HG02840 (cell line): ENCODE measurements at regions not wholly inside any gene's neighbourhood (a gene's known extent, or its start where the extent isn't known, plus 50 kb on each side); places are given as distances from the start of the nearest gene placed in this dataset.
"Not testable (repeated sequence)": the region's sequence is repeated elsewhere in the genome, so short reads cannot be mapped to it uniquely, and the experiment has no call there.

Experiments
- ATAC-seq: cut with Tn5 transposase; IDR thresholded peaks from one replicate; pipeline ENCODE4 v1.9.1; 2021; ENCODE audit warnings: mild to moderate bottlenecking, moderate library complexity, moderate number of reproducible peaks; ENCODE audit not compliant: unreplicated experiment, low FRiP score

DNA sequence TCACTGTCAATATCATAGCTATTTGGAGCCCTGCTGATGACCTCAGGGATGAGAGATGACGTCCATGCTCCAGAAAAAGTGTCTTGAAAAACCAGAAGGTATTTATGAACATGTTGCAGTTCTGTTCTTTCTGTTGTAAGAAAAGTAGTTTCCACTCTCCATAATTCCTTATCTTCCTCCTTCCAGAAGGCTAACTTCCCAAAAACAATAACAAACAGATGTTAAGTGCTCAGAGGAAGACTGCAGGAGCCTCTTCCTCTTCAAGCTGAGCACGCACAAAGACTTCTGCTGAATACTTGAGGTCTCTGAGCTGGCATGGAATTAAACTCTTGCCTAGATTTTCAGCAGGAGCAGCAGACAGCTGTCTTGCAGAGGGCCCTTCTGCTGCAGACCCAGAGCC is 434.5 kb upstream of the KLHL29 start:
- ATAC-seq, result no peak

DNA sequence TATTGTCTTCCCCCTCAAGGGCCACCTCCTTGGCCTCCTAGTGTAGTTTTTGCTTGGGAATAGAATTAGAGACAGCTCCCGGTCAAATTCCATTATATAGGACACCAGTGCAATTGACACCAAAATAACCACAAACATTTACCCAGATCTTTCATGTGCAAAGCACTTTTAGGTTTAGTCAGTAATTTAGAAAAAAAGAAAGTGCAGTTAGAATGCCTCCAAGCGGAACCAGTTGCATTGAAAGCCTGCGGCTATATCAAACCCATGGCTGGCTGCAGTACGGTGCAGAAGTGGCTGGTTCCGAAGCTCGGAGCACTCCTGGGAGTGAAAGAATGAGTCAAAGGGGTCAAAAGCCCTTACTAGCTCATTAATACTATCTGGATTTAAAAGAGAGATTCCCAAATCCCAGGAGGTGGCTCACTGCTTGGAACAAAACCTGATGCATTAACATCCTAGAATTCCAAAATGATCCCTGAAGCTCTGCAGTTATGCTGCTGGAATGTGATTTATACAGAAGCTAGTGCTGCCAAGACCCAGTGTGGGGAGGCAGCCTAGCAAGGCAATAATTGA is 432.2 kb upstream of the KLHL29 start:
- ATAC-seq, result no peak

DNA sequence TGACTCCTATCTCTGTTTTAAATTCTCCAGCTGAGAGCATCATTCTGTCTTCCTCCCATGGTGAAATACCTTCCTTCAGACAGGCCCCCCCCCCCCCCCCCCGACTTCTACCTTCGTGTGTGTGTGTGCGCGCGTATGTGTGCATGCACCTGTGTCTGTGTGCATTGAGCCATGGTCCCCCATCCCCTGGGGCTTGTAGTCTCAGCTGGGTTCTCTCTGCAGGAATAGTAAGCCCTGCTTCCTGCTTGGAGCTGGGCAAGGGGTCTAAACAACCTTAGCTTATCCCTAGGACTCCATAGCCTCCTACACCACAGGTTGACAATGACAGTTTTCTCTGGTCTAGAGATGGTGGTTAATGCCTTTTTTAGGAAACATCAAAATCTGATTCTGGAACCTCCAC is 427.5 kb upstream of the KLHL29 start:
- ATAC-seq, result no peak

DNA sequence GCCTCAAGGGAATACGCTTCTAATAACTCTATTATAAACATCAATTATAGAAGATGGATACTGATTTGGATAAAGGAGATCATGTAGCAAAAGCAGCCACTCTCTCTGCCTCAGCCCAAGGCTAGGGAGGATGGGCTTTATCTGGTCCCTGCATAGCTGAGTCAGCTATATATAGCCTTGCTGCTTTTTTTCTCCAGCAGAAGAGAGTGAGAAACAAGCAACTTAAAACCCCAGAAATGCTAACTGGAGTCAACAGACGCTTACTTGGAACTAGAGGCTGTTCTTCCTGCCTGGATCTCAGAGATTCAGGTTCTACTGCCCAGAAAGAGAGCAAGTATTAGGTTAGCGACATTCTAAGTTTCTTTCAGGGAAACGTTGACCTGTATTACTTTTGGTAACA is 426.7 kb upstream of the KLHL29 start:
- ATAC-seq, result no peak

DNA sequence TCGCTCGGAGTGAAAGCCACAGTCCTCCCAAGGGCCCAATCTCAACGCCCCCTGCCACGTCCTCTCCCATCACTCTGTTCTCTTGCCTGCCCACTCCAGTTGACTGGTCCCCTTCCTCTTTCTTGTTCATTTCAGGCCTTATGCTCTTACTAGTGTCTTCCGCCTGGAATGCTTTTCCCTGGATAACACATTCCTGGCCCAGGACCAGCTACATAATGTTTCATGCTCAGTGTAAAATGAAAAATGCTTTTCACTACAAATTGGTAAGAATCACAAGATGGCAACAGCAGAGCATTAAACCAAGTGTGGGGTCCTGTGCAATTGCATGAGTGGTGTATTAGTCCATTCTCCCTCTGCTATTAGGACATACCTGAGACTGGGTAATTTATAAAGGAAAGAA is 417.2 kb upstream of the KLHL29 start:
- ATAC-seq, result no peak

DNA sequence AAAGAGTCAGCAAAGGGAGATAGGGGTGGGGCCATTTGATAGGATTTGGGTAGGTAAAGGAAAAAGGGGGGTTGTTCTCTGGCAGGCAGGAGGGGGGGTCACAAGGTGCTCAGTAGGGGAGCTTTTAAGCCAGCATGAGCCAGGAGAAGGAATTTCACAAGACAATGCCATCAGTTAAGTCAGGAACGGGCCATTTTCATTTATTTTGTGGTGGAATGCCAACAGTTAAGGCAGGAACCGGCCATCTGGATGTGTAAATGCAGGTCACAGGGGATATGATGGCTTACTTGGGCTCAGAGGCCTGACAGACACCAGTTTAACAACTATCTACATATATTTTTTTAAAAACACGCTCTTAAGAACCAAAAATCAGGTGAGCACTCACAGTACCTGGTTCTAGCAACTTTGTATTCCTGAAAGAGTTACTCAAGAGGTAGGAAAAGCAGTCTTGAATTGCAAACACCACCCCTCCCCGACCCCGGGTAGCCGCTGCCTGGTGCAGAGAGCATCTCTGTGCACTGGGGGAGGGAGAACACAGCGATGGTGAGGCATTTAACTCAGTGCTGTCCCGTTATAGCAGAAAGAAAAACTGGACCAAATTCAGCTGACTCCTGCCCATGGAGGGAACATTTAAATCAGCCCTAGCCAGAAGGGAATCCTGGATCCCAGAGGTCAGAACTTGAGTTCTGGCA is 414.5 kb upstream of the KLHL29 start:
- ATAC-seq, result no peak

DNA sequence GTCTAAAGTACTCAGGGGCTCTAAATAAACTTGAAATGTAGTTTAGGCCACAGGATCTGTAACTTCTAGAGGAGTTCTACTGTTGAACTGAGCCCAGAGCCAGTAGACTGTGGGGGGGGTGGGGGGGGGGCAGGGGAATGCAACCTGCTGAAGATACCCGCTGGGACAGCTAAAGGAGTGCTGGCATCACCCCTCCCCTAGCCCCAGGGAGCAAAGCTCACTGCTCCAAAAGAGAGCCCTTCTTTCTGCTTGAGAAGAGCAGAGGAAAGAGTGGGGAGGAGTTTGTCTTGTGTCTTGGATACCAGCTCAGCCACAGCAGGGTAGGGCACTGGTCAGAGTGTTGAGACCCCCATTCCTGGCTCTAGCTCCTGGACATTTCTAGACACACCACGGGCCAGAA is 414.0 kb upstream of the KLHL29 start:
- ATAC-seq, result no peak

DNA sequence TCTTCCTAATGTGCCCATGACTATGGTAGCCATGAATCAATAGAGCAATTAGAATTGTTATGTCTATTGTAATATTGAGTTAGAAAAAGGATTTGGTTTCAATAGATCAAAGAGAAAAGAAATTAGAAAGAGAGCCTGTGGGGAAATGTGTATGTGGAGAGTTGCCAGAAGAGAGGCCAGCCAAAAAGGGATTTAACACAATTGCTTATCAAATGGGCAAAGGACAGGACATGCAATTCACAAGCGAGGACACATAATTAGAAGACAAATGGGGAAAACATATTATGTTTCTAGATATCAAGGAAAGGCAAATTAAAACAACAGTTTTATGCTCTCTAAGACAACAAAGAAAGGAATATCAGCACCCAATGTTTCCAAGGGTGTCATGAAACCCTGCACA is 403.2 kb upstream of the KLHL29 start:
- ATAC-seq, result no peak

DNA sequence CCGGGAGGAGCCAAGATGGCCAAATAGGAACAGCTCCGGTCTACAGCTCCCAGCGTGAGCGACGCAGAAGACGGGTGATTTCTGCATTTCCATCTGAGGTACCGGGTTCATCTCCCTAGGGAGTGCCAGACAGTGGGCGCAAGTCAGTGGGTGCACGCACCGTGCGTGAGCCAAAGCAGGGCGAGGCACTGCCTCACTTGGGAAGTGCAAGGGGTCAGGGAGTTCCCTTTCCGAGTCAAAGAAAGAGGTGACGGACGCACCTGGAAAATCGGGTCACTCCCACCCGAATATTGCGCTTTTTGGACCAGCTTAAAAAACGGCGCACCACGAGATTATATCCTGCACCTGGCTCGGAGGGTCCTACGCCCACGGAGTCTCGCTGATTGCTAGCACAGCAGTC is 400.8 kb upstream of the KLHL29 start:
- not testable (repeated sequence) for ATAC-seq

DNA sequence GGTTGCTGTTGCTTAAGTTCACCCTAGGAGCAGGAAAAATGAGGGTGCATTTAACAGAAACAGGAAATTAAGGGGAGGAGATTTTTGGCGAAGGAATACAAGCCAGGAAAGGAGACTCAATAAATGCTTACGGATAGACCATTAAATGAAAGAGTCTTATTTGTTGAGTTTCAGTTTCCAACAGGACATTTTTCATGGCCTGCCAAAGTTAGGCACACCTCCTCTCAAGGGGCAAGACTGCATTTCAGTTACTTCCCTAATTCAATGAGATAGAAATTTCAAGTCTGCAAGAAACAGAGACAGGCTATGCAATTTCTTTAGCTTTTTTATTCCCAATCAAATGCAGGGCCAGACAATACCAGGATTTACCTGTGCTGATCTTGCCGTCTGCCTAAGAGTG is 394.7 kb upstream of the KLHL29 start:
- no peak for ATAC-seq

DNA sequence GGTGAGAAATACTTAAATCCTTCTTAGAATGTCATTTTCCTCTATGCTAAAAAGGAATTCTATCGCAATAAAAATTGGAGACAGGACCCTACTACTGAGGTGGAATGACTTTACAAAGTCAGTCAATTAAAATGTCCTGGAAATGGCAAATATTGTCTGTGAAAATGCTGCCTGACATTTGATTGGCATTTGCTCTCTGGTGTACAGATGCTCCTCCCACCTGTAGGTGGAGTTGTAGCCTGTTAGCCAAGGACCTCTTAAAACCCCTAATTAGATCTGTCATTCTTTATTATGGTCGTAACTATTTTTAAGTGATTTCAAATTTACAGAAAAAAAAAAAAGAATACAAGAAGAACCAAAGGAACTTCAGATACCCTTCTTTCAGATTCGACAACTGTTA is 393.1 kb upstream of the KLHL29 start:
- ATAC-seq, result no peak

DNA sequence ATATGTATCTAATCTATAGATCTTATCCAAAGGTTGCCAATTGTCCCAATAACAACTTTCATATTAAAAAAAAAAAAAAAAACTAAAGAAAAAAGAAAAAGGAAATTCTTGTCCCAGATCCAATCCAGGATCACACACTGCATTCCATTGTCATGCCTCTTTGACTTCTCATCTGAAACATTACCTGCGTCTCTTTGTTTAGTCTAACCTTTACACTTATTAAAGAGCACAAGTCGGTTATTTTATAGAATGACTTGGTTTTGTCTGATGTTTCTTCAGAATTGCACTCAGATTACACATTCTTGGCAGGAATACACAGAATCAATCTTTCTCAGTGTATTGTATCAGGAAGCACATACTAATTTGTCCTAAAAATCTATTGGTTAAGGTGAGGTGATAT is 392.5 kb upstream of the KLHL29 start:
- ATAC-seq, result no peak

DNA sequence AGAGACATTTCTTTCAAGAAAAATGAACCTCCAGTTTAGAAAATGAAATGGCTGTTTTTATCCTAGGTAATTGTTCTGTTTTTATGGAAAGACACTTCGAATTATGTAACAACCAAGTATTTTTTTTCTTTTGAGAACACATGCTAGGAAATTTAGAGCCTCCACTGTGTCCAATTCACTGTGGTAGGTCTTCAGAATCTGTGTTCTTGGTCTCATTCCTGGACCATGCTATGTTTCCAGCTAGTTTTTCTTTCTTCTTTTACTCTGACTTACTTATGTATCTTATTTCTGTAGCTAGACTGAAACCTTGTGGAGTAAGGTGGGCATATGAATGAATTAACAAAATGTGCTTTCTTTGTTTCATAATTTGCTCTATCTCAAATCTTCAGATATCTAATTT is 391.7 kb upstream of the KLHL29 start:
- no peak for ATAC-seq

DNA sequence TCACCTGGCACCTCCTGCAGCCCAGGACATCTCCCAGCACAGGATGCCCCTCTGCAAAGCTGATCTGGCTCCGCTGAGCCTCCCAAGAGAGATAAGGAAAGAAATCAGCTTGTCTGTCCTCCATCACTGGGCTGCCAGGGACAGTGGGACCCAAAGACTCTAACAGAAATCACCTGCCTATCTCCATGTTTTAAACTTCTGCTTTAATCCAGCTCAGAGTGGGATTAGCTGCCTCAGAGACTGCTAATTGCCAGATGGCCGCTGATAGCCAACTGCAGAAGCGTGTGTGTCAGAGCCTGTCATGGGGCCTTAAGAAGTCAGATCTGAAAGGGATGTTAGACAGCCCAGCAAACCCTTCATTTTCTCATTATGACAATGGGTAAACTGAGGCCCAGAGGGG is 389.4 kb upstream of the KLHL29 start:
- no peak for ATAC-seq

DNA sequence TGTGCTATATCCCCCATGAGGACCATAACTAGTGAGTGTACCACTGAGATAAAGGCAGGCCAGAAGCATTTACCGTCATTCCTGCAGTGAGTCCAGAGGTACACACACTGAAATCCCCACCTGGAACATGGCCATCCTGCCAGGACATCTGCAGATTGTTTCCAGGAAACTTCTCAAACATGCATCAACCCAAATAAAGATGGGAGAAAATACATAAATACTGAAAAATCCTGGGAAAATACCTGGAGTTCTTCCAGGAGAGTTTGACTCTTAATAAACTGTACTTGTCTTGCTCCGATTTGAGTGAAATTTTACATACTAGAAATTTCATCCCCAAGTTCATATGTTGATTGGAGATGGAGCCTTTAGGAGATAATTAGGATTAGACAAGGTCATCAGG is 388.1 kb upstream of the KLHL29 start:
- no peak for ATAC-seq

DNA sequence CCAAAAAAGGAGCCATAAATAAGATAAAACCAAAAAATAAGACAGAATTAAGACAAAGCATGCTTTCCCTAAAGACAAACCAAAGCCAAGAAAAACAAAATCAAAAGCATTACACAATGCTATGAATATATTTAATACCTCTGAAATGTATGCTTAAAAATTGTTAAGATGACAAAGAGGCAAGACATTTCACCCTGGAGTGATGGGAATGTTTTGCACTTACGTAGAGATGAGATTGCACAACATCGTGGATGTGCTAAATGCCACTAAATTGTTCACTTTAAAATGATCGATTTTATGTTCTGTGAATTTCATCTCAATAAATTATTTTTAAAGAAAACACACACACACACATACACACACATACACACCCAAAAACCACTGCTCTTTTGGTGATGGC is 386.6 kb upstream of the KLHL29 start:
- ATAC-seq, result no peak

DNA sequence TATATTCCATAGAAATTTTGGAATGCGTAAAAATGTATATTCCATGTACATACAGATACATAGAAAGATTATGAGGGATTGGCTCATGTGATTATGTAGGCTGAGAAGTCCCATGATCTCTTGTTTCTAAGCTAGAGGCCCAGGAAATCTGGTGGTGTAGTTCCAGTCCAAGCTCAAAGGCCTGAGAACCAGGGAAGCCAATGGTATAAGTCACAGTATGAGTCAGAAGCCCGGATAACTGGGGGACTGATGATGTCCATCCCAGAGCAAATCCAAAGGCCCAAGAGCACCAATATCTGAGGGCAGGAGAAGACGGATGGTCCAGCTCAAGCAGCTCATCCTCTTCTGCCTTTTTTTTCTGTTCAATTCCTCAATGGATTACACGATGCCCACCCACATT is 385.0 kb upstream of the KLHL29 start:
- no peak for ATAC-seq

DNA sequence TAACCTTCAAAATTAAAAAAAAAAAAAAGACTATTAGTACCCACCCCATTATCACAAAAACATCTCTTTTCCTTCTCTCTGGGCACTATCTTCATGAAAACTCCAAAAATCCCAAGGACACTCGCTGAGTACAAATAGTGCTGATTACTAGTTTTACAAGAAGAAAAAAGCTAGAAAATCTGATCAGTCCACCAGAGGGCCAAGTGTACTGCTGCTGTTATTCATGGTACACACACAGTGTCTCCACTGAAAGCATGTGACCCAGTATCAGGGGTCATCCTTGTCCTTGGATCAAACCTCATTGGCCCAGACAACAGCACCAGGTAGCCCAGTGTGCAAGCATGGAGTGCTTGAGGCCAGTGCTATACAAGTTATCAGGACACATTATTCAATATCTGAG is 382.7 kb upstream of the KLHL29 start:
- ATAC-seq, result no peak

DNA sequence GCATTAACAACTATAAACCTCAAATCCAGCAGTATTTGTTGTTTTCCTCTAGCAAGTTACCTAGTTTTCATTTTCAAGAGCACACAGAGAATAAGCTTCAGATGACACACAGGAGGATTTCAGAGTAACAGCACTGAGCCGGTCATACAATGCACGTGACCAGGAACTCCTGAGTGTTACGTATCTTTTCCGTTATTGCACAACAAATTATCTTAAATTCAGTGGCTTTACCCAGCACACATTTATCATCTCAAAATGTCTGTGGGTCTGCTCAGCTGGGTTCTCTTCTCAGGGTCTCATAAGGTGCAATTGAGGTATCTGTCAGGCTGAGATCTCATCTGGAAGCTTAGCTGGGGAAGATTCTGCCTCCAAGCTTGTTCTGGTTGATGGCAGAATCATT is 379.5 kb upstream of the KLHL29 start:
- no peak for ATAC-seq

DNA sequence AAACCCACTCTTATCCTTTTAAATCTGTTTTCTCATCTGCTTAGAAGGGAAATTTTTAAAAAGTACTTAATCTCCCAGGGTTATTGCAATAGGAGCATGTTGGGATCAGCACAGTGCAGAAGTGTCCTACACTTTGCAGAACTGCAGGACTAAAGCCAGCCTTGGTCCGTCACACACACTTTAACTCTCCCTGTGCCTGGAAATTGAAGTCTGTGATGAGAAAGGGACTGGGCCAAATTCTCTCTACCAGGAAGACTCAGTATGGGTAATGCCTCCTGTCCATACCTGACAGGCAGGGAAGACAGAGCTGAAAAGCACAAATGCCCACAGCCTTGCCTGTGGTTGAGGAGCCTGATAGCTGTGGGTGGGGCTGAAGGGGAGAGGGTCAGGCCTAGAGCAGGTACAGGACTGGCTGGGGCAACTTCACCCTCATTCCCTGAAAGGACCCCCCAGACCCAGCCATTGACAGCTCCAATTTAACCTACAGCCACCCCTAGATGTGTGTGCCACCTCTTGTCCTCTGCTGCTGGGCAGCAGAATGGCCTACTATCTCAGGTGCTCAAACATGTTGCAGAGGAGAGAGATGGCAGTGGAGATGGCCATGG is 377.2 kb upstream of the KLHL29 start:
- ATAC-seq, result no peak

DNA sequence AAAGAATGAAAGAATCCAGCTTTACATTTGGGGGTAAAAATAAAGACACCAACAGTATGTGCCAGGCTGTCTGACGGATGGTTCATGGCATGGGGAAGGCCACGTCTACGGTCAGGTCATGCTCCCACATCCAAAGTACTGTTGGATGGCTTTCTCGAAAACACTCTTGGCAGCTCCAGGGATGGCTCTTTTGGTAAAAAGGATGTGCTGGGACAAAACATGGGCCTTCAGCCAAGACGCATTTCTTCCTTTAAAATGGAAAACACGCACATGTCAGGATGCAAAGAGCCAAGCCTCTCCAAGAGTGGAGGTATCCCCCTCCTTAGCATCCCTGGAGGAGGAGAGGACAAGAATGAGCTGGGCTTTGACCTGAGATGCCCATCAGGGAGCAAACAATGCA is 376.5 kb upstream of the KLHL29 start:
- no peak for ATAC-seq

DNA sequence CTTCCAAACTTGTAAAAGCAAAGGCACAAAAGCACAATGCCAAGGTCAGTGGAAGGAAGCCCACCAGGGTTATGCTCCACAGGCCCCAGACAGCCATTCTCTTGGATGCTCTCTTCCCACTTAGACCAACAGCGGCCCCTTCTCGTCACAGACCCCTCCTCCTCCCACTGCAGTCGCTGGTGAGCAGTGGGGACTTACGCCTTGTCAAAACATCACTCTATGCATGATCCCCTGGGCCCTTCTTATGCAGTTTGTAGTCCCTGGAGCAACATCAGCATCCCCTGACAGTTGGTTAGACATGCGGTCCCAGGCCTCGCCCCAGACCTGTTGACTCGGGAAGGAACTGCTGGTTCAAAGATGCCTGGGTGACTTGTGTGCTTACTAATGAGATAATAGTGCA is 376.0 kb upstream of the KLHL29 start:
- ATAC-seq, result no peak
